Subcutaneous abdominal adipose tissue (tissue), 5 donors: ENCODE measurements at regions not wholly inside any gene's neighbourhood (a gene's known extent, or its start where the extent isn't known, plus 50 kb on each side); places are given as distances from the start of the nearest gene placed in this dataset.

Experiments
- H3K27ac ChIP-seq: one replicate; pipeline ENCODE4 v1.7.0; 2013; ENCODE audit warnings: low read depth, mild to moderate bottlenecking, inconsistent platforms, low read length, moderate library complexity
- H3K27me3 ChIP-seq, 5 donors: one replicate each; pipeline ENCODE4 v1.7.0; 2013; ENCODE audit warnings: low read length in 5 of 5, inconsistent platforms in 1 of 5; ENCODE audit not compliant: control insufficient read depth in 5 of 5, insufficient read depth in 4 of 5
- H3K36me3 ChIP-seq, 5 donors: one replicate each; pipeline ENCODE4 v1.7.0; 2013; ENCODE audit warnings: low read length in 5 of 5; ENCODE audit not compliant: control insufficient read depth in 5 of 5, insufficient read depth in 5 of 5
- H3K4me1 ChIP-seq, 5 donors: one replicate each; pipeline ENCODE4 v1.7.0; 2013; ENCODE audit warnings: low read length in 5 of 5, mild to moderate bottlenecking in 3 of 5, moderate library complexity in 1 of 5; ENCODE audit not compliant: control insufficient read depth in 5 of 5, insufficient read depth in 5 of 5
- H3K4me3 ChIP-seq, 5 donors: one replicate each; pipeline ENCODE4 v1.7.0; 2013; ENCODE audit warnings: low read length in 5 of 5, low read depth in 1 of 5
- H3K9ac ChIP-seq, 5 donors: one replicate each; pipeline ENCODE4 v1.7.0; 2013; ENCODE audit warnings: low read length in 5 of 5, mild to moderate bottlenecking in 4 of 5, moderate library complexity in 3 of 5
- H3K9me3 ChIP-seq, 5 donors: one replicate each; pipeline ENCODE4 v1.7.0; 2013; ENCODE audit warnings: low read length in 5 of 5; ENCODE audit not compliant: control insufficient read depth in 5 of 5
- donor health status: healthy.
- donor health status: healthy.
- donor health status: healthy.
- donor health status: healthy.
- donor health status: healthy.

DNA sequence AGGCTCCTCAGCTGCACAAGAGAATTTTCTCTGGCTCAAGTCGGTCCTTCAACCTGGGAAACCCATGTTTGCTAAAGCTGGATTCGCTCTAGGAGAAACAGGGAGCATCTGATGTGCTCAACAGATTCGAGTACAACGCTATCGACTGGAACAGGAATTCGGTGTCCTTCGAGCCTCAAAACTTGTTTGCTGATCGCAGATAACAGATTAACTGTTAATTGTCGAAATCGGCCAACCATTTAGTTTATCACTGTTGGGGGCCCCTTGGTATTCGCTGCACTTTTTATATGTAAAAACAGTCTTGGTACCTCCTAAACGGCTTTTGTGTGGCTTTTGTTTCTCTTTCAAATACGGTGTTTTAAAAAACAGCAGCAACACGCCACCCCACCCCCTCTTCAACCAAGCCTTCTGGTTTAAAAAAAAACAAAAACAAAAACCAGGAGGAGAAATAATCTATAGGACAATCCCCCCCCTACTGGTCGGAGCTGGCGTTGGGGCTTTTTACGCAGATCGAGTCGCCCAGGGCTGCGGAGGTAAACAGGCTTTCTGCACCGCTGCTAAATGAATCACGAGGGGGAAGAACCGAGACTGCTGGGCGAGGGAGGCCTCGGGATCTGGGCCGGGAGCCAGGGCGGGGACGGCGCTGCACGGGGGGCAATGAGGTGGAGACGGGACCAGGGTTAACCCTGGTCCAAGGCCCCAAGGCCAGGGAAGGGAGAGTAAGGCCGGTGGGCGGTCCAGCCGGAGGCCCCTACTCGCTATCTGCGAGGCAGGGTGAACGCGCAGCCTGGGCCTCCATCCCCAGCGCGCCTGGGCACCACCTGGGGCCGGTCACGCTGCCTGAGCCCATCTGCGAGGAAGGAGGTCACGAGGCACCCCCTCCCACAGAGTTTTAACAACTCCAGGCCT, 71.7 kb upstream of the BCOR start:
- H3K9me3 ChIP-seq = no peaks in the 10 kb centered on the region
- peaks cover 8 to 50% (median 27%) of the 10 kb centered on the region in 5 donors for H3K27me3 ChIP-seq
- H3K27ac ChIP-seq = no peak overlapping the region
- H3K4me1 ChIP-seq = peaks cover 4 to 69% (median 50%) of the 10 kb centered on the region in 5 donors
- H3K4me3 ChIP-seq = peak overlapping the region in 2 of 5 donors; percentile 17 to 26
- no peak overlapping the region for H3K9ac ChIP-seq
- H3K36me3 ChIP-seq = no peaks in the 10 kb centered on the region

DNA sequence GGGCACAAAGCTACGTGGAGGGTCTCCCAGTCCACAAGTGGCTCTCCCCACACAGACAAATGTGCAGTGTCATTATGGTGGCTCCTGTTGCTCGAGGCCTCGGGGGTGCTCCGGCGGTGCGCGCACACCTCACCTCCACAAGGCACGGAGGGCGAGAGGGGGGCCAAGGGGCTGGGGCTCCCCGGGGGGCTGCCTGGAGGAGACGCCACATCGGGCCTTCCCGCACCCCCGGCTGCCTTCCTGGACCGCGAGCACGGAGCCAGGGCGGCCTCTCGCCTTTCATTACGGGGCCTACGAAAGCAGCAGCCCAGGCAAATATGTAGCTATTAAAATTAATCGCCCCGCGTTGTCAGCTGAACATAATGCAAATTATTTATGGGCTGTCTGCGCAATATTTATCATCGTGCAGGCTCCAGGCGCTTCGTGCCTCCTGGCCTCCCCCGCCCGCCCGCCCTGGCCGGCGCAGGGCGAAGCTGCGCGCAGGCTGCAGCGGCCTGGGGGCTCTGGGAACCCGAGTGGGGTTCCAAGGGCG, 70.8 kb upstream of the BCOR start:
- H3K9ac ChIP-seq = no peak overlapping the region
- no peaks in the 10 kb centered on the region for H3K9me3 ChIP-seq
- no peaks in the 10 kb centered on the region for H3K36me3 ChIP-seq
- peaks cover 3 to 60% (median 41%) of the 10 kb centered on the region in 5 donors for H3K4me1 ChIP-seq
- H3K27me3 ChIP-seq = peaks cover 6 to 48% (median 27%) of the 10 kb centered on the region in 5 donors
- peak overlapping the region in 2 of 5 donors; percentile 53 to 61 for H3K4me3 ChIP-seq
- no peak overlapping the region for H3K27ac ChIP-seq

DNA sequence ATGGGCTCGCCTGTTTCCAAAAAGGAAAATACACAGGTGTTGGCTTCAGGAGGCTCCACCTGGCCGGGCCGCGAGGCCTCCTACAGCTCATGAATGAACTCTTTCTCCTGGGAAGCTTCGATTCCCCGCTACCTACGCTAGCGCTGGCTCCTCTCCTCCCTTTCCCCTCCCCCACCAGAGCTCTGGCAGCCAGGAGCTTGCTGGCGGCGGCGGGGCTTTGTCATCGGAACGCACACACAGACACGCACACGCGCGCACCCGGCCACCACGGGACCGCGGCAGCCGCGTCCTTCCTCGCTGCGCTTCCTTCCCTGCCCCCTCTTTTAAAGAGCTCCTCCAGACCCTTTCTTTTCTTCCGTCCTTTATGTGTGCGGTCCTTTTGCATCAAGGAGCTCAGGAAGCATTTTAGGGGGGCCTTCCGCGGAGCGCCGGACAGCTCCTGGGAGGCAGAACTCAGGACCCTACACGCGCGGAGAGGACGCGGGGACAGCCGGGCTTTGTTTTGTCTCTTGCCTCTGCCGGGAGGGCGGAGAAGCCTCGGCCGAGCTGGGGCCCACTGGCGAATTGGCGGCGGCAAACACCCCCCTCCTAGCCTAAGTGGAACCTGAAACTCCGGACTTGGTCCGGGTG, 70.2 kb upstream of the BCOR start:
- Histone ChIP-seq H3K27me3 (peaks cover 3 to 45% (median 24%) of the 10 kb centered on the region in 5 donors), H3K9me3 (no peaks in the 10 kb centered on the region), H3K27ac (no peak overlapping the region), H3K36me3 (no peaks in the 10 kb centered on the region), H3K4me3 (peak overlapping the region in 4 of 5 donors; percentile 53 to 61 (median 58)), H3K9ac (peak overlapping the region in 1 of 5 donors; percentile 52), H3K4me1 (peaks cover 0 to 55% (median 35%) of the 10 kb centered on the region in 5 donors)

DNA sequence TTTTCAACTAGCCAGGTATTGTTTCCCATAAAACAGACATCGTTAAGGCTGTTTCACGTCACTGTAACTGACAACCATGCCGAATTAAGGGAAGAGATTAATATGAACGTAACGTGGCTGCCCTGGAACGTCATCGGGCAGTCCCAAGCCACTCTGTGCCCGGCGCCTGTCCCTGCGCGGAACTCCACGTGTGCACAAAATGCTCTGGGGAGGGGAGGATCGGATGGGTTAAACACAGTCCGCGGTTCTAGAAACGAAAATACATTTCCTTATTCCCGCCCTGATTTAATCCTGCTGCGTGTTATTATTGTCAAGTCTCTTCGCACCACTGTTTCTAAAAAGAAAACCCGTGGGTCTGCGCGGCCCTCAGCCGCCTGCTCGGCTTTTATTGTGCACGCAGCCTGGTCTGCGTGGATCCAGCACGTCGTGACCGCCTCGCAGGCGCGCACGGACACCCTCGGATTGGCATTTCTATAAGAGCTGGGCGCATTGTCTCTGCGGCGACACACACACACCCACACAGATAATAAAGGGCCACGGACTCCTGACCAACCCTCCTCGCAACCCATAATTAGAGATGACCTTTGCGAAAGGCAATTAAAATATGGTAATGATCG, 69.6 kb upstream of the BCOR start:
- Histone ChIP-seq H3K27me3 (peaks cover 3 to 41% (median 26%) of the 10 kb centered on the region in 5 donors), H3K9me3 (no peaks in the 10 kb centered on the region), H3K27ac (no peak overlapping the region), H3K4me1 (peaks cover 0 to 48% (median 30%) of the 10 kb centered on the region in 5 donors), H3K9ac (peak overlapping the region in 1 of 5 donors; percentile 52), H3K36me3 (no peaks in the 10 kb centered on the region), H3K4me3 (peak overlapping the region in 4 of 5 donors; percentile 53 to 61 (median 58))

DNA sequence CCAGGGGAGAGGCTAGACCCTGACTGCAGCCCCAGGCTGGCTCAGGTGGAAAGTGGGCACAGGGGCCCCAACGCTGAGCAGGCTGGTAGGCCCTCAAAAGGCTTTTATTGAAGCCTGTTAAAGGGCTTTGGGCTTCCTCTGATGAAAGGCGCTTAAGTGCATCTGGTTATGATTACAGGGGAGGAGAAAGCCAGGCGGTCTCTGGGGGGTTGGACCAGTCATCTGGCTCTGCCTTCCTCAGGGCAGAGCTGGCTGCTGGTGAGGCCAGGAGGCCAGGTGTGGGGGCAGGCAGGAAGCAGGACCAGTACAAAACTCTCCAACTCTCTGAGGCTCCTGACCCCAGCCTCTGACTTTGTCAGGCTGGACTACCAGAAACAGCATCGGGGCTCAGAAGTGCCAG, 68.8 kb upstream of the BCOR start:
- peaks cover 3 to 47% (median 23%) of the 10 kb centered on the region in 5 donors for H3K27me3 ChIP-seq
- no peaks in the 10 kb centered on the region for H3K9me3 ChIP-seq
- no peak overlapping the region for H3K9ac ChIP-seq
- peaks cover 0 to 41% (median 30%) of the 10 kb centered on the region in 5 donors for H3K4me1 ChIP-seq
- H3K27ac ChIP-seq = no peak overlapping the region
- peak overlapping the region in 1 of 5 donors; percentile 53 for H3K4me3 ChIP-seq
- H3K36me3 ChIP-seq = no peaks in the 10 kb centered on the region

DNA sequence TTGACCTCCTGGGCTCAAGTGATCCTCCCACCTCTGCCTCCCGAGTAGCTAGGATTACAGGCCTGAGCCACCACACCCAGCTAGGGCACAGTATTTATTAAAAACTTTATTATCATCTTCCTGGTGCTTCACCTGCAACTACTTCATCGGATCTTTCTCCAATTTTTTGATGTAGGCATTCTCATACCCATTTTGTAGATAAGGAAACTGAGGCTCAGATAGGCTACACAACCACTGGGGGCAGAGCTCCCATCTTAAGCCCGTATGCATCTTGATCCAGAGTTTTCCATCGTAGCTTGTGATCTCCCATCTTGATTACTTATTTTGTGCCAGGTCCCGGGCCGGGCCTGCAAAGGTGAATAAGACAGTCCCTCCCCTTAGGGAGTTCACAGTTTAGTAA, 68.1 kb upstream of the BCOR start:
- H3K9me3 ChIP-seq = no peaks in the 10 kb centered on the region
- no peaks in the 10 kb centered on the region for H3K36me3 ChIP-seq
- H3K27me3 ChIP-seq = peaks cover 3 to 44% (median 23%) of the 10 kb centered on the region in 5 donors
- H3K27ac ChIP-seq = no peak overlapping the region
- H3K4me3 ChIP-seq = no peak overlapping the region
- no peak overlapping the region for H3K9ac ChIP-seq
- H3K4me1 ChIP-seq = peaks cover 0 to 33% (median 25%) of the 10 kb centered on the region in 5 donors

DNA sequence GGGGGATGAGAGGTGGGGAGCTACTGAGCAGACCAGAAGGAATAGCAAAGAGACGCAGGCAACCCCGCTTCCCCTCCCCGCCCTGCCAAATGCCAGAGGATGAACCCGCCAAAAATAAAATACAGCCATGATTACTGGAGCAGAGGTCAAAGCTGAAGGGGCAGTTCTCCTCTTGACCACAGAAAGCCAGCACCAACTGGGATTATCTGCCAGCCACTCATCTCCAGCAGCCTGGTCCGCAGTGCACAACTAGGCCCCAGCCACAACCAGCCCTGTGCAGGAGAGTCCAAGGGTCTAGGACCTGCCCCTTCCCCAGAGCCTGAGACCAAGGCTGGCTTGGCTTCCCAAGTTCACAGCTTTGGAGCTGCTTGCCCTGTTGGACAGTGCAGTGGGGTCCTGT, 67.4 kb upstream of the BCOR start:
- no peak overlapping the region for H3K9ac ChIP-seq
- H3K27ac ChIP-seq = no peak overlapping the region
- H3K36me3 ChIP-seq = no peaks in the 10 kb centered on the region
- peaks cover 0 to 32% (median 24%) of the 10 kb centered on the region in 5 donors for H3K4me1 ChIP-seq
- H3K9me3 ChIP-seq = no peaks in the 10 kb centered on the region
- no peak overlapping the region for H3K4me3 ChIP-seq
- H3K27me3 ChIP-seq = peaks cover 3 to 43% (median 23%) of the 10 kb centered on the region in 5 donors

DNA sequence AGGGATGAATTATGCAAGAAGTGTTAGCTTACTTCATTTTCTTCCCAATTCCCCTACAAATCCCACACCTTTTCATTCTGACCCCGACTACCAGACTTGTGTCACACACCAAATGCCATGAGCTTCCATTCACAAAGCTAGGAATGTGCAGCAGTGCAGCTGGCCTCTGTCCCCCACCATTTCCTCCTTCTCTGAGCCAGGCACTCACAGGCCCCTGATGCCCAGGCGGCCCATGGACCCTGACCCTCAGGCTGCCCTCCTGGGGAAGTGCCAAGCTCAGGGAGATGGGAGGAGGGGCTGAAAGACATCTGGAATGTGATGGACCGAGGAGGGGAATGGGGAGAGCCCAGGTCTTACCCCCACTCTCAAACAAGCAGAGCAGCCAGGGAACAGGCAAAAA, 67.0 kb upstream of the BCOR start:
- Histone ChIP-seq H3K4me1 (peaks cover 0 to 28% (median 24%) of the 10 kb centered on the region in 5 donors), H3K36me3 (no peaks in the 10 kb centered on the region), H3K9ac (no peak overlapping the region), H3K9me3 (no peaks in the 10 kb centered on the region), H3K27ac (no peak overlapping the region), H3K4me3 (no peak overlapping the region), H3K27me3 (peaks cover 3 to 39% (median 23%) of the 10 kb centered on the region in 5 donors)

DNA sequence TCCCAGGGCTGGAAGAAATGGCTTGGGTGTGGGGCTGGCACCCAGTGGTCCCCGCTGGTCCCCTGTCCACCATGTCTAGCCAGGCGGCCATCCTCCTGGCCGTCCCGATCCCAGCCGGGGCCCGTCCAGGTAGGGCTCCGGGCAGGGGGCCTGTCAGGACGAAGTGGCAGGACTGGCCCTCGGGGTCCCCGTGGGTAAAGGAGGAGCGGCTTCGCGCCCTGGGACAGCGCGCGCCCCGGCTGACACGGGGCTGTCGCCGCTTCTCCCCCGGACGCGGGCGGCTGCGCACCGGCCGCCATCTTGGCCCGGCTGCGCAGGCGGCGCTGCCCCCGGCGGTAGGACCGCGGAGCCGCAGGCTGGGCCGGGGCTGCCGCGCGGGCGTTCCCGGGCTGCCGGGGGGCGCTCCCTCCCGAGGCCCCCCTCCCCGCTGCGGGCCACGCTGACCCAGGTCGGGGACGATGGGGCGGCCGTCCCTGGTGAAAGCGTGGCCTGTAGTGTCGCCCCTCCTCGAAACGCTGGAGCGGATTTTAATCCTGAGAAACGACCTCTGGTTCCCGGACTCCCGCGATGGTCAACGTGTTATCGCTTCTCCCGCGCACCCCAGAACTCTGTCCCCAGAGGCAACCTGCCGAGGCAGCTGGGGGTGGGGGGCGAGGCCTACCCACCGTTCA, 60.4 kb upstream of the BCOR start:
- Histone ChIP-seq H3K27me3 (peaks cover 4 to 47% (median 9%) of the 10 kb centered on the region in 5 donors), H3K4me1 (peaks cover 0 to 32% (median 22%) of the 10 kb centered on the region in 5 donors), H3K9me3 (no peaks in the 10 kb centered on the region), H3K27ac (no peak overlapping the region), H3K9ac (no peak overlapping the region), H3K4me3 (peak overlapping the region in 4 of 5 donors; percentile 41 to 65 (median 56)), H3K36me3 (no peaks in the 10 kb centered on the region)
